Neural progenitor cell (in vitro differentiated cells): ENCODE measurements at regions not wholly inside any gene's neighbourhood (a gene's known extent, or its start where the extent isn't known, plus 50 kb on each side); places are given as distances from the start of the nearest gene placed in this dataset.

Experiments
- EZH2 ChIP-seq: fragments of 200-600 bp; sonication (generic); IDR thresholded peaks from 2 replicates; pipeline ENCODE4 v1.6.1; 2017; ENCODE audit warnings: antibody characterized with exemption, mild to moderate bottlenecking, moderate library complexity
- EZH2phosphoT487 ChIP-seq: fragments of 200-600 bp; sonication (generic); IDR thresholded peaks from 2 replicates; pipeline ENCODE4 v1.6.1; 2017; ENCODE audit warnings: antibody characterized with exemption
- TF ChIP-seq, protein P1 (sequence below): fragments of 200-600 bp; sonication (generic); IDR thresholded peaks from 2 replicates; pipeline ENCODE4 v1.5.1; 2017; ENCODE audit warnings: antibody characterized with exemption, mild to moderate bottlenecking

DNA sequence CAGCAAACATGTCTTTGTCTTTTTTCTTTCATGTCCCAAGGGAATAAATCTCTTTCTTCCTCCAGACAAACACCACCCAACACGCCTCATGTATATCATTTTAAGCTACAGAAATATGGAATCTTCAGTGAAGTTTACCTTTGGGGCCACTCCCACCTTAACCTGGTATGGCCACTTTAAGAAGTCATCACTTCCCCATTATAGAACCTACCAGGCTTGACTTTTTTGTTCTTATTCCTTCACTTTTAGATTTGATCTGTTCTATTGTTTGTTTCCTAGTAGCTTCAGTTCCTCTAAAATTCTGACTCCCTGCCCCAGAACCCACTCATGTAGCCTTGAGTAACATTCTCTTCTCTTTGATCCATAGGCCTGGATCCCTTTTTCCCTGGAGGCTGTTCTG lies 226.3 kb downstream of the HLX start:
- TF ChIP-seq, protein P1, sequence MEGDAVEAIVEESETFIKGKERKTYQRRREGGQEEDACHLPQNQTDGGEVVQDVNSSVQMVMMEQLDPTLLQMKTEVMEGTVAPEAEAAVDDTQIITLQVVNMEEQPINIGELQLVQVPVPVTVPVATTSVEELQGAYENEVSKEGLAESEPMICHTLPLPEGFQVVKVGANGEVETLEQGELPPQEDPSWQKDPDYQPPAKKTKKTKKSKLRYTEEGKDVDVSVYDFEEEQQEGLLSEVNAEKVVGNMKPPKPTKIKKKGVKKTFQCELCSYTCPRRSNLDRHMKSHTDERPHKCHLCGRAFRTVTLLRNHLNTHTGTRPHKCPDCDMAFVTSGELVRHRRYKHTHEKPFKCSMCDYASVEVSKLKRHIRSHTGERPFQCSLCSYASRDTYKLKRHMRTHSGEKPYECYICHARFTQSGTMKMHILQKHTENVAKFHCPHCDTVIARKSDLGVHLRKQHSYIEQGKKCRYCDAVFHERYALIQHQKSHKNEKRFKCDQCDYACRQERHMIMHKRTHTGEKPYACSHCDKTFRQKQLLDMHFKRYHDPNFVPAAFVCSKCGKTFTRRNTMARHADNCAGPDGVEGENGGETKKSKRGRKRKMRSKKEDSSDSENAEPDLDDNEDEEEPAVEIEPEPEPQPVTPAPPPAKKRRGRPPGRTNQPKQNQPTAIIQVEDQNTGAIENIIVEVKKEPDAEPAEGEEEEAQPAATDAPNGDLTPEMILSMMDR: no peak
- TF ChIP-seq EZH2phosphoT487: no peak
- TF ChIP-seq EZH2: no peak
